Endothelial cell of umbilical vein (primary cell): ENCODE measurements at regions not wholly inside any gene's neighbourhood (a gene's known extent, or its start where the extent isn't known, plus 50 kb on each side); places are given as distances from the start of the nearest gene placed in this dataset.

Experiments used
- BruUV-seq: library from RNA; stranded (reverse); fragments of 400-500 nt; replicated peaks from 2 replicates; lab custom pipeline; 2021; lab: Mats Ljungman, UMichigan
- CTCF ChIA-PET: fragments of 300-600, 350-600 bp; sonication (Branson Sonifier 250); formaldehyde crosslinking; loops from one replicate; lab custom pipeline; 2021; ENCODE audit warnings: antibody characterized with exemption, inconsistent platforms; lab: Charles Lee
- POLR2A ChIA-PET: fragments of 300-600, 350-600 bp; sonication (Branson Sonifier 250); formaldehyde crosslinking; loops from one replicate; lab custom pipeline; 2021; ENCODE audit warnings: antibody characterized with exemption, inconsistent platforms; lab: Charles Lee
- DNase-seq: peaks from one replicate; pipeline ENCODE4 v3.0.0-alpha.2; 2011; ENCODE audit warnings: low read depth, low spot score
- FAIRE-seq: peaks from 2 replicates; lab custom pipeline; 2011; peaks lifted over from hg19 to GRCh38; lab: Jason Lieb, UNC
- H2AFZ ChIP-seq: 2 replicates; pipeline ENCODE4 v1.6.0; 2012; ENCODE audit warnings: low read depth, low read length, control low read depth, inconsistent platforms
- H3K27ac ChIP-seq: 2 replicates; pipeline ENCODE4 v1.5.1; 2011; ENCODE audit warnings: low read depth, mild to moderate bottlenecking, control low read depth, low read length, moderate library complexity; ENCODE audit not compliant: insufficient read depth
- H3K27me3 ChIP-seq, 2 experiments: 2 replicates each; pipeline versions ENCODE4 v1.6.0 to v1.6.1; 2011; ENCODE audit warnings: low read length in 2 of 2, mixed read lengths in 1 of 2; ENCODE audit not compliant: control insufficient read depth in 2 of 2, insufficient read depth in 2 of 2
- H3K36me3 ChIP-seq, 2 experiments: 2 replicates in 1 of 2; 3 replicates in 1 of 2; pipeline ENCODE4 v1.5.1; 2011; ENCODE audit warnings: low read length in 2 of 2, mild to moderate bottlenecking in 1 of 2, moderate library complexity in 1 of 2; ENCODE audit not compliant: control insufficient read depth in 2 of 2, insufficient read depth in 2 of 2; ENCODE audit errors: extremely low read depth in 1 of 2
- H3K4me1 ChIP-seq: 3 replicates; pipeline ENCODE4 v1.5.1; 2011; ENCODE audit warnings: mild to moderate bottlenecking, low read length; ENCODE audit not compliant: control insufficient read depth, insufficient read depth; ENCODE audit errors: extremely low read depth
- H3K4me2 ChIP-seq: 2 replicates; pipeline ENCODE4 v1.6.1; 2011; ENCODE audit warnings: low read length, control low read depth, mixed read lengths; ENCODE audit not compliant: insufficient read depth
- H3K4me3 ChIP-seq, 3 experiments: fragments of 200-600 bp in 1 of 3; sonication (generic), shearing (Covaris generic) in 1 of 3; replicated peaks in 1 of 3; 2 replicates each; pipeline ENCODE4 v1.5.1; 2011 to 2016; ENCODE audit warnings: control low read depth in 3 of 3, low read length in 3 of 3, mild to moderate bottlenecking in 2 of 3, inconsistent platforms in 1 of 3, low read depth in 1 of 3, moderate library complexity in 1 of 3; ENCODE audit not compliant: insufficient read depth in 1 of 3
- H3K79me2 ChIP-seq: 2 replicates; pipeline ENCODE4 v1.6.0; 2012; ENCODE audit warnings: low read length, inconsistent platforms; ENCODE audit not compliant: control insufficient read depth, insufficient read depth
- H3K9ac ChIP-seq: replicated peaks from 2 replicates; pipeline ENCODE3; 2011; ENCODE audit warnings: low read length, control low read depth; ENCODE audit not compliant: insufficient read depth; ENCODE audit errors: extremely low read depth
- H3K9me1 ChIP-seq: replicated peaks from 3 replicates; pipeline ENCODE4 v1.6.0; 2011; ENCODE audit warnings: mild to moderate bottlenecking, low read length; ENCODE audit not compliant: control insufficient read depth, insufficient read depth; ENCODE audit errors: extremely low read depth
- H3K9me3 ChIP-seq: replicated peaks from 2 replicates; pipeline ENCODE4 v1.5.1; 2012; ENCODE audit warnings: low read length, inconsistent platforms; ENCODE audit not compliant: control insufficient read depth, insufficient read depth
- H4K20me1 ChIP-seq: replicated peaks from 2 replicates; pipeline ENCODE3; 2011; ENCODE audit warnings: mild to moderate bottlenecking, low read length; ENCODE audit not compliant: control insufficient read depth, insufficient read depth; ENCODE audit errors: extremely low read depth
- CTCF ChIP-seq, 2 donors: IDR thresholded peaks; 1 replicate in 1 of 2; 2 replicates in 1 of 2; pipeline ENCODE4 v1.5.1; 2011; ENCODE audit warnings: low read length in 2 of 2, mild to moderate bottlenecking in 2 of 2, moderate library complexity in 2 of 2, control low read depth in 1 of 2, inconsistent platforms in 1 of 2, low read depth in 1 of 2; ENCODE audit not compliant: insufficient read depth in 1 of 2; ENCODE audit errors: extremely low read depth in 1 of 2
- EZH2 ChIP-seq: IDR thresholded peaks from 2 replicates; pipeline ENCODE4 v1.6.1; 2012; ENCODE audit warnings: borderline replicate concordance, low read depth, mild to moderate bottlenecking, moderate library complexity, low read length, inconsistent platforms; ENCODE audit not compliant: severe bottlenecking
- FOS ChIP-seq: IDR thresholded peaks from 2 replicates; pipeline ENCODE4 v1.6.1; 2011; ENCODE audit warnings: mild to moderate bottlenecking, low read length, moderate library complexity, borderline replicate concordance; ENCODE audit not compliant: insufficient read depth
- GATA2 ChIP-seq: IDR thresholded peaks from 2 replicates; pipeline ENCODE4 v1.7.0; 2011; ENCODE audit warnings: low read depth, mild to moderate bottlenecking, moderate library complexity, mixed read lengths, low read length; ENCODE audit not compliant: insufficient read length, insufficient read depth
- JUN ChIP-seq: IDR thresholded peaks from 2 replicates; pipeline ENCODE4 v1.6.1; 2011; ENCODE audit warnings: borderline replicate concordance, low read depth; ENCODE audit not compliant: insufficient read length, insufficient read depth
- MAX ChIP-seq: IDR thresholded peaks from 2 replicates; pipeline ENCODE4 v1.6.1; 2011; ENCODE audit not compliant: insufficient read depth, insufficient read length
- MYC ChIP-seq: IDR thresholded peaks from one replicate; pipeline ENCODE4 v1.6.1; 2011; ENCODE audit warnings: mild to moderate bottlenecking, low read depth, low read length
- POLR2A ChIP-seq: IDR thresholded peaks from 2 replicates; pipeline ENCODE4 v1.6.1; 2012; ENCODE audit warnings: low read depth, mild to moderate bottlenecking, control low read depth, low read length
- POLR2AphosphoS5 ChIP-seq: IDR thresholded peaks from 2 replicates; pipeline ENCODE4 v1.6.1; 2012; ENCODE audit warnings: low read depth, mild to moderate bottlenecking, control low read depth, low read length, moderate library complexity; ENCODE audit not compliant: insufficient read depth
- dilution Hi-C: fragments of 300-500 bp; cut with MboI; formaldehyde crosslinking; loops from one replicate; pipeline ENCODE4 v1.15.0; 2019; ENCODE audit warnings: low sequenced_read_pairs; ENCODE audit not compliant: extremely low pct_ligation_motif_present
- intact Hi-C: fragments of 100-400 bp; cut with micrococcal nuclease; formaldehyde crosslinking; loops from one replicate; pipeline ENCODE4 v1.10.0; 2022

- dilution Hi-C loops, result no loop called here
- Histone ChIP-seq H4K20me1 (no peaks in the 10 kb centered on the region), H3K9ac (no peak overlapping the region), H3K27ac (peak overlapping the region; percentile 56), H3K4me3 (no peak overlapping the region), H3K27me3 (peaks cover 13 to 24% of the 10 kb centered on the region in 2 experiments), H3K4me1 (peaks cover 23% of the 10 kb centered on the region), H3K9me3 (no peaks in the 10 kb centered on the region), H3K79me2 (no peaks in the 10 kb centered on the region), H2AFZ (no peak overlapping the region), H3K36me3 (no peaks in the 10 kb centered on the region), H3K4me2 (peak overlapping the region; percentile 64), H3K9me1 (no peaks in the 10 kb centered on the region)
- POLR2A ChIA-PET, result interaction anchor here (1.4 to 2.7 kb wide), 2 partner anchors 65 to 191 kb away, joined by 4 to 19 read pairs; partner anchors contain the start of gene LGR4
- FAIRE-seq (no peak), DNase-seq (no peak)
- BruUV-seq, result no TSS peak
- intact Hi-C loops, result loop anchor here (5.0 kb wide), 1 partner anchor 206 kb away; no protein-coding TSS in a partner anchor
- TF ChIP-seq MYC, result no peak
- no peak for TF ChIP-seq POLR2AphosphoS5
- TF ChIP-seq POLR2A, result no peak
- no peak for TF ChIP-seq GATA2
- no peak for TF ChIP-seq FOS
- TF ChIP-seq JUN, result no peak
- TF ChIP-seq CTCF (IDR thresholded peaks at IDR 0.05; ENCODE audit: extremely low read depth in 1 of 2, insufficient read depth in 1 of 2, low read depth in 1 of 2, low read length in 2 of 2), result no peak
- no peak for TF ChIP-seq MAX
- TF ChIP-seq EZH2, result no peak
- CTCF ChIA-PET, result interaction anchor here (1.0 to 3.6 kb wide), 5 partner anchors 14 to 205 kb away, joined by 3 to 64 read pairs (median 14); no protein-coding TSS in a partner anchor
These were observed 81.7 kb downstream of the CCDC34 start for GRCh38 chr11:27281276-27281675.
